Endothelial cell of umbilical vein (primary cell): ENCODE measurements at regions not wholly inside any gene's neighbourhood (a gene's known extent, or its start where the extent isn't known, plus 50 kb on each side); places are given as distances from the start of the nearest gene placed in this dataset.

Experiments used
- BruUV-seq: library from RNA; stranded (reverse); fragments of 400-500 nt; replicated peaks from 2 replicates; lab custom pipeline; 2021; lab: Mats Ljungman, UMichigan
- CTCF ChIA-PET: fragments of 300-600, 350-600 bp; sonication (Branson Sonifier 250); formaldehyde crosslinking; loops from one replicate; lab custom pipeline; 2021; ENCODE audit warnings: antibody characterized with exemption, inconsistent platforms; lab: Charles Lee
- POLR2A ChIA-PET: fragments of 300-600, 350-600 bp; sonication (Branson Sonifier 250); formaldehyde crosslinking; loops from one replicate; lab custom pipeline; 2021; ENCODE audit warnings: antibody characterized with exemption, inconsistent platforms; lab: Charles Lee
- DNase-seq: peaks from one replicate; pipeline ENCODE4 v3.0.0-alpha.2; 2011; ENCODE audit warnings: low read depth, low spot score
- FAIRE-seq: peaks from 2 replicates; lab custom pipeline; 2011; peaks lifted over from hg19 to GRCh38; lab: Jason Lieb, UNC
- H2AFZ ChIP-seq: 2 replicates; pipeline ENCODE4 v1.6.0; 2012; ENCODE audit warnings: low read depth, low read length, control low read depth, inconsistent platforms
- H3K27ac ChIP-seq: 2 replicates; pipeline ENCODE4 v1.5.1; 2011; ENCODE audit warnings: low read depth, mild to moderate bottlenecking, control low read depth, low read length, moderate library complexity; ENCODE audit not compliant: insufficient read depth
- H3K27me3 ChIP-seq, 2 experiments: 2 replicates each; pipeline versions ENCODE4 v1.6.0 to v1.6.1; 2011; ENCODE audit warnings: low read length in 2 of 2, mixed read lengths in 1 of 2; ENCODE audit not compliant: control insufficient read depth in 2 of 2, insufficient read depth in 2 of 2
- H3K36me3 ChIP-seq, 2 experiments: 2 replicates in 1 of 2; 3 replicates in 1 of 2; pipeline ENCODE4 v1.5.1; 2011; ENCODE audit warnings: low read length in 2 of 2, mild to moderate bottlenecking in 1 of 2, moderate library complexity in 1 of 2; ENCODE audit not compliant: control insufficient read depth in 2 of 2, insufficient read depth in 2 of 2; ENCODE audit errors: extremely low read depth in 1 of 2
- H3K4me1 ChIP-seq: 3 replicates; pipeline ENCODE4 v1.5.1; 2011; ENCODE audit warnings: mild to moderate bottlenecking, low read length; ENCODE audit not compliant: control insufficient read depth, insufficient read depth; ENCODE audit errors: extremely low read depth
- H3K4me2 ChIP-seq: 2 replicates; pipeline ENCODE4 v1.6.1; 2011; ENCODE audit warnings: low read length, control low read depth, mixed read lengths; ENCODE audit not compliant: insufficient read depth
- H3K4me3 ChIP-seq, 3 experiments: fragments of 200-600 bp in 1 of 3; sonication (generic), shearing (Covaris generic) in 1 of 3; replicated peaks in 1 of 3; 2 replicates each; pipeline ENCODE4 v1.5.1; 2011 to 2016; ENCODE audit warnings: control low read depth in 3 of 3, low read length in 3 of 3, mild to moderate bottlenecking in 2 of 3, inconsistent platforms in 1 of 3, low read depth in 1 of 3, moderate library complexity in 1 of 3; ENCODE audit not compliant: insufficient read depth in 1 of 3
- H3K79me2 ChIP-seq: 2 replicates; pipeline ENCODE4 v1.6.0; 2012; ENCODE audit warnings: low read length, inconsistent platforms; ENCODE audit not compliant: control insufficient read depth, insufficient read depth
- H3K9ac ChIP-seq: replicated peaks from 2 replicates; pipeline ENCODE3; 2011; ENCODE audit warnings: low read length, control low read depth; ENCODE audit not compliant: insufficient read depth; ENCODE audit errors: extremely low read depth
- H3K9me1 ChIP-seq: replicated peaks from 3 replicates; pipeline ENCODE4 v1.6.0; 2011; ENCODE audit warnings: mild to moderate bottlenecking, low read length; ENCODE audit not compliant: control insufficient read depth, insufficient read depth; ENCODE audit errors: extremely low read depth
- H3K9me3 ChIP-seq: replicated peaks from 2 replicates; pipeline ENCODE4 v1.5.1; 2012; ENCODE audit warnings: low read length, inconsistent platforms; ENCODE audit not compliant: control insufficient read depth, insufficient read depth
- H4K20me1 ChIP-seq: replicated peaks from 2 replicates; pipeline ENCODE3; 2011; ENCODE audit warnings: mild to moderate bottlenecking, low read length; ENCODE audit not compliant: control insufficient read depth, insufficient read depth; ENCODE audit errors: extremely low read depth
- EZH2 ChIP-seq: IDR thresholded peaks from 2 replicates; pipeline ENCODE4 v1.6.1; 2012; ENCODE audit warnings: borderline replicate concordance, low read depth, mild to moderate bottlenecking, moderate library complexity, low read length, inconsistent platforms; ENCODE audit not compliant: severe bottlenecking
- FOS ChIP-seq: IDR thresholded peaks from 2 replicates; pipeline ENCODE4 v1.6.1; 2011; ENCODE audit warnings: mild to moderate bottlenecking, low read length, moderate library complexity, borderline replicate concordance; ENCODE audit not compliant: insufficient read depth
- GATA2 ChIP-seq: IDR thresholded peaks from 2 replicates; pipeline ENCODE4 v1.7.0; 2011; ENCODE audit warnings: low read depth, mild to moderate bottlenecking, moderate library complexity, mixed read lengths, low read length; ENCODE audit not compliant: insufficient read length, insufficient read depth
- JUN ChIP-seq: IDR thresholded peaks from 2 replicates; pipeline ENCODE4 v1.6.1; 2011; ENCODE audit warnings: borderline replicate concordance, low read depth; ENCODE audit not compliant: insufficient read length, insufficient read depth
- MYC ChIP-seq: IDR thresholded peaks from one replicate; pipeline ENCODE4 v1.6.1; 2011; ENCODE audit warnings: mild to moderate bottlenecking, low read depth, low read length
- POLR2A ChIP-seq: IDR thresholded peaks from 2 replicates; pipeline ENCODE4 v1.6.1; 2012; ENCODE audit warnings: low read depth, mild to moderate bottlenecking, control low read depth, low read length
- POLR2AphosphoS5 ChIP-seq: IDR thresholded peaks from 2 replicates; pipeline ENCODE4 v1.6.1; 2012; ENCODE audit warnings: low read depth, mild to moderate bottlenecking, control low read depth, low read length, moderate library complexity; ENCODE audit not compliant: insufficient read depth
- dilution Hi-C: fragments of 300-500 bp; cut with MboI; formaldehyde crosslinking; loops from one replicate; pipeline ENCODE4 v1.15.0; 2019; ENCODE audit warnings: low sequenced_read_pairs; ENCODE audit not compliant: extremely low pct_ligation_motif_present
- intact Hi-C: fragments of 100-400 bp; cut with micrococcal nuclease; formaldehyde crosslinking; loops from one replicate; pipeline ENCODE4 v1.10.0; 2022
- TF ChIP-seq, protein P1 (sequence below), 2 donors: IDR thresholded peaks; 1 replicate in 1 of 2; 2 replicates in 1 of 2; pipeline ENCODE4 v1.5.1; 2011; ENCODE audit warnings: low read length in 2 of 2, mild to moderate bottlenecking in 2 of 2, moderate library complexity in 2 of 2, control low read depth in 1 of 2, inconsistent platforms in 1 of 2, low read depth in 1 of 2; ENCODE audit not compliant: insufficient read depth in 1 of 2; ENCODE audit errors: extremely low read depth in 1 of 2
- TF ChIP-seq, protein P2 (sequence below): IDR thresholded peaks from 2 replicates; pipeline ENCODE4 v1.6.1; 2011; ENCODE audit not compliant: insufficient read depth, insufficient read length

DNA sequence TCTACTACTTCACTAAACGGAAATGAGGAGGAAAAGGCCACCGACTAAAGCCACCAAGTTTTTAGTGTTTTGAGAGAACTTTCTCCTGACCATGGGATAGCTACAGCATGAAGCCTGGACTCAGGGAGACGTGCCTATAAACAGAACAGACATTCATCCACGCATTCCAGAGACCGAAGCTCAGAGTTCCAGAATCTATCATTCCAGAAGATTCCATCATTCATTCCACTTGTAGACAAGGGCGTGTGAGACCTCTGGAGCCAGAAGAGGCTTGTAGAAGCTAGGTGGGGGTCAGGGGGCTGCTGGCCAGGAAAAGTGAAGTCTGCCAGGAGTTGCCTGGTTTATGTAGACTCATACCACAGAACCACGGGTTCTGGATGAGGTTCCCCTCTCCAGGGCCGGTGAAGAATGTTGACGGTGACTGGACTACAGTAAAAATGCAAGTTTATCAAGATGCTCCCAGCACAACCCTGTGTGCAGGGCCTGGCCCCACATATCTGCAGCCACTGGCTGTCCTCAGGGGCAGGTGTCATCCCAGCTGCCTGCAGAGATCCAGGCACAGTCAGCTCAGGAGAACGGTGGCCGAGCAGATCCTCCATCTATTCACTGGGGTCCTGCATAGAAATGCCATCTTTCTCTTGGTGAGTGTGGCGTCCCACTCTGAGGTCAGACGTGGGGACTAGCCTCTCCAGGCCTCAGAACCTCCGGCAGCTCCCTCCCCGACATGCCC lies 215.7 kb downstream of the USP6NL start:
- TF ChIP-seq JUN (no peak), GATA2 (no peak), POLR2A (no peak), FOS (no peak)
- H2AFZ ChIP-seq, result no peak overlapping the region
- H3K9me1 ChIP-seq, result no peaks in the 10 kb centered on the region
- no TSS peak for BruUV-seq
- POLR2A ChIA-PET, result no interaction called here
- H3K9me3 ChIP-seq, result no peaks in the 10 kb centered on the region
- DNase-seq (no peak), FAIRE-seq (no peak)
- no peaks in the 10 kb centered on the region for H3K4me1 ChIP-seq
- intact Hi-C loops (no loop called here), dilution Hi-C loops (no loop called here)
- CTCF ChIA-PET, result interaction anchor here (1.5 kb wide), 1 partner anchor 29 kb away, joined by 5 read pairs; no protein-coding TSS in a partner anchor
- no peak overlapping the region for H3K9ac ChIP-seq
- no peaks in the 10 kb centered on the region for H3K79me2 ChIP-seq
- no peak overlapping the region for H3K4me3 ChIP-seq
- H3K27ac ChIP-seq, result no peak overlapping the region
- no peaks in the 10 kb centered on the region for H3K27me3 ChIP-seq
- H4K20me1 ChIP-seq, result no peaks in the 10 kb centered on the region
- no peaks in the 10 kb centered on the region for H3K36me3 ChIP-seq
- no peak overlapping the region for H3K4me2 ChIP-seq

DNA sequence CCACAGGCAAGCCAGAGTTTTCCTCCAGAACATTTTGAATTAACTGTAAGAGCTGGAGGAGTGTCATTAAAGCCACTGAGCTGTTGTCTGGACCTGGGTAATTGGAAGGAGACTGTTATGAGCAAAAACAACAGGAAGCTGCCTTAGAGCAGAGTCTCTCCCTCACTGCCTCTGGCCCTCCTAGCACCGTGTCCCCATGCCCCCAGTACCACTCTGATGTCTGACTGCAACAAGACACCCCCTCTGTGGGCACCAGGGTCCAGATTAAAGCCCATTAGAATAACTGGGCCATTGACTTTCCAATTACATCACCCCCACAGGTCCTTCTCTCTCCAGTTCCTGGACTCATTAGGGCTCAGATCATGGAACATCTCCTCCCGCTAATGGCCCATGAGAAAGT lies 216.3 kb downstream of the USP6NL start:
- Histone ChIP-seq H3K27me3 (no peaks in the 10 kb centered on the region), H3K79me2 (no peaks in the 10 kb centered on the region), H3K9me1 (no peaks in the 10 kb centered on the region), H3K9ac (no peak overlapping the region), H3K9me3 (no peaks in the 10 kb centered on the region), H3K4me1 (no peaks in the 10 kb centered on the region), H3K27ac (no peak overlapping the region), H3K4me2 (no peak overlapping the region), H4K20me1 (no peaks in the 10 kb centered on the region), H2AFZ (no peak overlapping the region), H3K4me3 (no peak overlapping the region), H3K36me3 (no peaks in the 10 kb centered on the region)
- TF ChIP-seq, protein P1, sequence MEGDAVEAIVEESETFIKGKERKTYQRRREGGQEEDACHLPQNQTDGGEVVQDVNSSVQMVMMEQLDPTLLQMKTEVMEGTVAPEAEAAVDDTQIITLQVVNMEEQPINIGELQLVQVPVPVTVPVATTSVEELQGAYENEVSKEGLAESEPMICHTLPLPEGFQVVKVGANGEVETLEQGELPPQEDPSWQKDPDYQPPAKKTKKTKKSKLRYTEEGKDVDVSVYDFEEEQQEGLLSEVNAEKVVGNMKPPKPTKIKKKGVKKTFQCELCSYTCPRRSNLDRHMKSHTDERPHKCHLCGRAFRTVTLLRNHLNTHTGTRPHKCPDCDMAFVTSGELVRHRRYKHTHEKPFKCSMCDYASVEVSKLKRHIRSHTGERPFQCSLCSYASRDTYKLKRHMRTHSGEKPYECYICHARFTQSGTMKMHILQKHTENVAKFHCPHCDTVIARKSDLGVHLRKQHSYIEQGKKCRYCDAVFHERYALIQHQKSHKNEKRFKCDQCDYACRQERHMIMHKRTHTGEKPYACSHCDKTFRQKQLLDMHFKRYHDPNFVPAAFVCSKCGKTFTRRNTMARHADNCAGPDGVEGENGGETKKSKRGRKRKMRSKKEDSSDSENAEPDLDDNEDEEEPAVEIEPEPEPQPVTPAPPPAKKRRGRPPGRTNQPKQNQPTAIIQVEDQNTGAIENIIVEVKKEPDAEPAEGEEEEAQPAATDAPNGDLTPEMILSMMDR (IDR thresholded peaks at IDR 0.05; ENCODE audit: extremely low read depth in 1 of 2, insufficient read depth in 1 of 2, low read depth in 1 of 2, low read length in 2 of 2), result no peak
- TF ChIP-seq POLR2A (no peak), GATA2 (no peak), EZH2 (no peak), JUN (no peak), POLR2AphosphoS5 (no peak), MYC (no peak), FOS (no peak)
- TF ChIP-seq, protein P2, sequence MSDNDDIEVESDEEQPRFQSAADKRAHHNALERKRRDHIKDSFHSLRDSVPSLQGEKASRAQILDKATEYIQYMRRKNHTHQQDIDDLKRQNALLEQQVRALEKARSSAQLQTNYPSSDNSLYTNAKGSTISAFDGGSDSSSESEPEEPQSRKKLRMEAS, result no peak
- intact Hi-C loops (no loop called here), dilution Hi-C loops (no loop called here)
- FAIRE-seq, result no peak
- DNase-seq, result no peak
- BruUV-seq, result no TSS peak
- ChIA-PET POLR2A (no interaction called here), CTCF (interaction anchor here (1.0 kb wide), 1 partner anchor 9 kb away, joined by 3 read pairs; no protein-coding TSS in a partner anchor)
